ENCODE measurements at regions not wholly inside any gene's neighbourhood (a gene's known extent, or its start where the extent isn't known, plus 50 kb on each side); places are given as distances from the start of the nearest gene placed in this dataset.

GRCh38 chr12:114898159-114898558 is 214.2 kb upstream of the TBX3 start:
- Histone ChIP-seq H3K27me3 (no peaks in the 10 kb centered on the region), H3K27ac (no peak overlapping the region), H3K4me3 (no peak overlapping the region), H3K4me1 (no peaks in the 10 kb centered on the region), H3K9me3 (no peaks in the 10 kb centered on the region), H3K36me3 (no peaks in the 10 kb centered on the region)
- ATAC-seq (no peak), DNase-seq (no peak)
- TF ChIP-seq, protein P1, sequence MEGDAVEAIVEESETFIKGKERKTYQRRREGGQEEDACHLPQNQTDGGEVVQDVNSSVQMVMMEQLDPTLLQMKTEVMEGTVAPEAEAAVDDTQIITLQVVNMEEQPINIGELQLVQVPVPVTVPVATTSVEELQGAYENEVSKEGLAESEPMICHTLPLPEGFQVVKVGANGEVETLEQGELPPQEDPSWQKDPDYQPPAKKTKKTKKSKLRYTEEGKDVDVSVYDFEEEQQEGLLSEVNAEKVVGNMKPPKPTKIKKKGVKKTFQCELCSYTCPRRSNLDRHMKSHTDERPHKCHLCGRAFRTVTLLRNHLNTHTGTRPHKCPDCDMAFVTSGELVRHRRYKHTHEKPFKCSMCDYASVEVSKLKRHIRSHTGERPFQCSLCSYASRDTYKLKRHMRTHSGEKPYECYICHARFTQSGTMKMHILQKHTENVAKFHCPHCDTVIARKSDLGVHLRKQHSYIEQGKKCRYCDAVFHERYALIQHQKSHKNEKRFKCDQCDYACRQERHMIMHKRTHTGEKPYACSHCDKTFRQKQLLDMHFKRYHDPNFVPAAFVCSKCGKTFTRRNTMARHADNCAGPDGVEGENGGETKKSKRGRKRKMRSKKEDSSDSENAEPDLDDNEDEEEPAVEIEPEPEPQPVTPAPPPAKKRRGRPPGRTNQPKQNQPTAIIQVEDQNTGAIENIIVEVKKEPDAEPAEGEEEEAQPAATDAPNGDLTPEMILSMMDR (IDR thresholded peaks at IDR 0.05), result no peak
- intact Hi-C loops (cut with DNase I), result no loop called here

GRCh38 chr12:114895827-114896226 is 211.9 kb upstream of the TBX3 start:
- Histone ChIP-seq H3K9me3 (no peaks in the 10 kb centered on the region), H3K27ac (no peak overlapping the region), H3K4me3 (no peak overlapping the region), H3K27me3 (no peaks in the 10 kb centered on the region), H3K4me1 (no peaks in the 10 kb centered on the region), H3K36me3 (no peaks in the 10 kb centered on the region)
- TF ChIP-seq, protein P1 (IDR thresholded peaks at IDR 0.05), result no peak
- intact Hi-C loops (cut with DNase I), result no loop called here
- DNase-seq (no peak), ATAC-seq (no peak)

DNA sequence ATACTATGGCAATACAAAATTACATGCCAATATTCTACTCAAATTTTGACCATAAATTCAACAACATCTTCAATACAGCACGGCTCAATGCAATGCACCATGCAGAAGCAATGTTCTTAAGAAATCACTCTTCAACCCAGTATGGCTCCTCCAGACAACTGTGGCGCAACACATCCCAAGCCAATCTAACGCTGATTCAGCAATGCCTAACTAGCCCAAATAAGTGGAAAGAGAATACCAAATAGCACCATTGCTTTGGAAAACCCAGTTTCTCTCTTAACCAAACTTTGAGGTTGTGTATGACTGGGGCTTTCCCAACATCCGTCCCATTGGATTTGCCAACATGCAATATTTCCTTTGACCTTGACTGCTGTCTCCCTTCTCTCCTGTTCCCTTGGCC is 211.1 kb upstream of the TBX3 start:
- Histone ChIP-seq H3K36me3 (no peaks in the 10 kb centered on the region), H3K27me3 (no peaks in the 10 kb centered on the region), H3K4me1 (no peaks in the 10 kb centered on the region), H3K9me3 (no peaks in the 10 kb centered on the region), H3K4me3 (no peak overlapping the region), H3K27ac (no peak overlapping the region)
- TF ChIP-seq, protein P1 (IDR thresholded peaks at IDR 0.05), result no peak
- no peak for ATAC-seq
- DNase-seq, result no peak
- intact Hi-C loops (cut with DNase I), result no loop called here

DNA sequence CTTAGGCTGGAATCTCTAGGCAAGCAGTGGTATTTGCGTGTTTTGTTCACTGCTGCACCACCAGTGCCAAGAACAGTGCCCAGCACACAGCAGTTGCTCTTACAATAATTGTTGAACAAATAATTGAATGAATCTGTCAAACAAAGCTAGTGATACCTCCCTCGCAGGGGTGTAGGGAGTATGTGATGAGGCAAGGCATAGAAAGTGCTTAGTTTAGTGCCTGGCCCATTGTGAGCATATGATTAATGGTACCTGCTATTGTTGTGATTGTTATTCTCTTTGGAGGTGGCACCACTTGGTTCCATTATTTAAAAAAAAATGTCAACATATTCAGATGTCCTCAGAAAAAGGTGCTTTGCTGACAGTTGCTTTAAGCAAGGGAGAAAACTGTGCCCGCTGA is 210.1 kb upstream of the TBX3 start:
- no peaks in the 10 kb centered on the region for H3K36me3 ChIP-seq
- ATAC-seq, result no peak
- no peaks in the 10 kb centered on the region for H3K4me1 ChIP-seq
- no peak overlapping the region for H3K27ac ChIP-seq
- no peaks in the 10 kb centered on the region for H3K9me3 ChIP-seq
- TF ChIP-seq, protein P1 (IDR thresholded peaks at IDR 0.05), result no peak
- H3K4me3 ChIP-seq, result no peak overlapping the region
- DNase-seq, result no peak
- no peaks in the 10 kb centered on the region for H3K27me3 ChIP-seq
- intact Hi-C loops (cut with DNase I), result no loop called here

GRCh38 chr12:114888928-114889584 is 205.1 kb upstream of the TBX3 start:
- intact Hi-C loops (cut with DNase I), result no loop called here
- ATAC-seq, result no peak
- Histone ChIP-seq H3K4me3 (no peak overlapping the region), H3K27ac (no peak overlapping the region), H3K9me3 (no peaks in the 10 kb centered on the region), H3K4me1 (no peaks in the 10 kb centered on the region), H3K36me3 (no peaks in the 10 kb centered on the region), H3K27me3 (no peaks in the 10 kb centered on the region)
- TF ChIP-seq, protein P1 (IDR thresholded peaks at IDR 0.05), result no peak
- no peak for DNase-seq

DNA sequence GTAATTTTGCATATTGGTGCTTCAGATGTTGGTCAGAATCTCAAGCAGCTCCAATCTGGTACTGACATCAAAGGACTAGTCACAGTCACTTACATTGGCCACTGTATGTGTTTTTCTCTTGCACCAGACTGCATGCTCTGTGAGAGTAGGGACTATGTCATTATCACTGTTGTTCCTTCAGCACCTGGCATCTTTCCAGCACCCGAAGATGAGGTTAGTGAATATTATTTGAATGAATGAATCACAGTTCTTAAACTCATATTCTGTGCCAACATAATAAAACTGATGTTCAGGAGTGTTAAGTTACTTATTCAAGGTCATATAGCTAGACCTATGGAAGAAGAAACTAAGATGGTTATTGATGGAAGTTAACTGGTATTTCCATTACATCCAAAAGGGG is 204.5 kb upstream of the TBX3 start:
- Histone ChIP-seq H3K4me3 (no peak overlapping the region), H3K9me3 (no peaks in the 10 kb centered on the region), H3K27me3 (no peaks in the 10 kb centered on the region), H3K36me3 (no peaks in the 10 kb centered on the region), H3K4me1 (no peaks in the 10 kb centered on the region), H3K27ac (no peak overlapping the region)
- intact Hi-C loops (cut with DNase I), result no loop called here
- TF ChIP-seq, protein P1 (IDR thresholded peaks at IDR 0.05), result no peak
- ATAC-seq (no peak), DNase-seq (no peak)
